Frontal cortex (tissue), 3 donors: ENCODE measurements at regions not wholly inside any gene's neighbourhood (a gene's known extent, or its start where the extent isn't known, plus 50 kb on each side); places are given as distances from the start of the nearest gene placed in this dataset.
"Not testable (repeated sequence)": the region's sequence is repeated elsewhere in the genome, so short reads cannot be mapped to it uniquely, and the experiment has no call there.

Experiments
- DNase-seq, 2 donors: peaks; one replicate each; pipeline ENCODE4 v3.0.0; 2012; ENCODE audit warnings: low spot score in 2 of 2
- FAIRE-seq: peaks from 2 replicates; lab custom pipeline; 2012; peaks lifted over from hg19 to GRCh38; lab: Jason Lieb, UNC
- donor health status: control.
- donor health status: control.
- donor health status: control.

DNA sequence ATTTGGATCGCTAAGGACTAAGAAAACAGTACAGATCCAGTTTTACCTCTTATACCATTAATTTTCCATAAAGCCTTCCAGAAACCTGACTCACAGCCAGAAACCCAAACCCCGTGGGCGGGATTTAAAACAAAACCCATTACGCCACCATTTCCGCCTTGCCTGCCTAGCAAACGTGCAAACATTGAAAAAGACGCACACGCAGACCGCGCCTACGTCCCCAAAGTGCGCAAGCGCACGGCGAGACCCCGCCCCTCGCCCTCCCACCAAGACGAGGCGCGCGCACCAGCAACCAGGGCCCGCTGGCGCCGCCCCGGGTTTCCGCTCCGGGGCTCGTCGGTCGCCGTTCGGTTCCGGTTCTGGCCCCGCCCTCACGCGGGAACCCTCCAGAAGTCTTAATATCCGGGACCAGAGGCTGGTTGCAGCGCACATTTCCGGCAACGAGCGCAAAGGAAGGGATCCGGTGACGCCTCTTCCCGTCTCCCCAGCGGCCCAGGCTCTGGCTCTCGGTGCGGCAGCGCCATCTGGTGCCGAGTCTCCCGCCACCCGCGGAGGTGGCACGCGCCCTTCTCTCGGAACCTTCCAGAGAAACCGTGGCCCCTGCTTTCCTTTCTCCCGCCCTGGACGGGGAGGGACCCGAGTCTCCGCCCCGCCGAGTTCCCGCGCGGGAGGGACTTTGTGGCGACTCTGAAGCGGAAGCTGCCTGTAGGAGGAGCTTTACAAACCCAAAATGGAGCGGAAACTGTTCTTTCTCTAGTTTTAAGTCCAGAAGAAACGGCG is 256.9 kb upstream of the STARD13 start:
- FAIRE-seq (peak; percentile 89), DNase-seq (peak; percentile 77 to 80)

- no peak for DNase-seq
These were observed 257.5 kb upstream of the STARD13 start for GRCh38 chr13:33543089-33543459.

DNA sequence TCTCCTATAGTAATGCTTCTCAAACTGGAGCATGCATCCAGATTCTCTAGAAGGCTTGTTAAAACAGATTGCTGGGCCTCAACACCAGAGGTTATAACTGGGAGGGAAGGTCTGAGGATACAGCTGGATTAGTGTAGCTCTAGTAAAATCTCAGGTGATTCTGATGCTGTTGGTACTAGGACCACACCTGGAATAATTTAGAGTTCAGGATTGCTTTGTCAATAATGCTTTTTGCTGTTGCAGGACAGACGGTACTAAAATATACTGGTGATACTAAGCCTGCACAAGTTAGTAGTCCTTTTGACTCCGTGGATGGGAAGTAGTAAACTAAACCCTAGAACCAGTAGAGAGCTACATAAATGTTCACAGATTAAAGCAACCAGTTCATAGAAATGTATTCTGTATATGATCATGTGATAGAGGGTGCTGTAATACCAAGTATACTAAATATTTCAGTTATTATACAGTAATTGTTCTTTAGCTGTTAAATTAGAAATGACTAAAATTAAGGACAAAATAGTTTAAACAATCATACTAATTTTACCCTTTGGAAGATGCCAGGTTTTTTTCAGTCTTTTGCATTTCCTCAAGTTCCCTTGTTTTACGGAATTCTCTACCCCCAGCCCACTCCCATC is 258.2 kb upstream of the STARD13 start:
- FAIRE-seq (no peak), DNase-seq (no peak)

More at GRCh38 chr13:33543089-33543459, 257.5 kb upstream of the STARD13 start:
- no peak for FAIRE-seq

GRCh38 chr13:33544308-33544707 is 258.8 kb upstream of the STARD13 start:
- FAIRE-seq = no peak

GRCh38 chr13:33545492-33545891 is 259.9 kb upstream of the STARD13 start:
- DNase-seq = no peak

More at GRCh38 chr13:33544308-33544707, 258.8 kb upstream of the STARD13 start:
- no peak for DNase-seq

DNA sequence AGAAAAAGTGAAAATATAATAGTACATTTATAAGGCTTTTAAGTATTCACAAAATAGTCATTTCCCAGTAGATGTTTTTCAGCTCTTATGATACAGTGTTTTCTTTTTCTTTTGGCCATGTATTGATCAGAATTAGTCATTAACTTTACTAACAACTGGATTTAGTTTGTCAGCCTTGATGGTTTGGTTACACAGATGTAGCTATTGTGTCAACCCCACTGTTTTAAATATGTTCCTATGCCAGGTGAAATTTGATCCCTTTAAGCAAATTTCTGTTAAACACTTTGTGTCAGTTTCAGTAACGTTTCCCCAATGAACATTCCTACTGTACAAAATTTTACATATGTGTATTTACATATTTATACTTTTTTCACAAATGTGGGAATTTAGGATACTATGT is 261.5 kb upstream of the STARD13 start:
- FAIRE-seq = no peak

More at GRCh38 chr13:33545492-33545891, 259.9 kb upstream of the STARD13 start:
- no peak for FAIRE-seq

DNA sequence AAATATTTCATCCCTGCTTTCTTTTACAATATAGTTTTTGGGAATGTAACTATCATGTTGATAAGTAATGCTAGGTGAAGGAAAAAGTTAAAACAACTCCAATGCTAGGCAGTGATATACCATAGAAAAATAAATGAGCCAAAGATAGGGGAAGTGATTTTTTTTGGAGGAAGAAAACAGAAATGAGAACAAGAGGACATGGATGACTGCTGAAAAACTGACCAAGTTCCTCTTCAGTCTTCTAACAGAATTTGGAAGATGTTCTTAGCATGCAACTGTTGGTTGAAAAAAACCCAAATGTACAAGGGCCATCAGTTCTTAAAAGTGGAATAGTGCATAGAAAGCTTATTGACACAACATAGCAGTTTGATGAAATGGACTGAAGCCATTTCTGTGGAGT is 262.5 kb upstream of the STARD13 start:
- FAIRE-seq = no peak

More for the DNA sequence above, 261.5 kb upstream of the STARD13 start:
- no peak for DNase-seq

GRCh38 chr13:33550276-33550675 is 264.7 kb upstream of the STARD13 start:
- FAIRE-seq (no peak), DNase-seq (no peak)

More for the DNA sequence above, 262.5 kb upstream of the STARD13 start:
- DNase-seq = no peak

DNA sequence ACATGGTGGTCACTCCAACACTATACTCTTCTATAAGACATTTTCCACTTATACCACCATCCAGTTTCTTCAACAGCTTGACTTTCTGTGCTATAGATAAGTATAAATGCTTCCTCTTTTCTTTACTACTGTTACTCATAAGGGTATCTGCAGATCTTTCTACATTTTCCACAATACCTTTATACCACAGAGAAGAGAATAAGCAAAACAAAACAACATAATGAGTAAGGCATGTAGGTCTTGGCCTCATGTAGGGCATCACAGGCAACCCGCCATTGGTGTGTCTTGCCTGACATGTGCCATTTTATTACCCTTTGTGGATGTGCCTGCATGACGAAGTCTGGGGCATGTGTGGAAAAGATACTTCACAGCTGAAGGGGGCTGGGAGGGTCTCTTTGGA is 265.3 kb upstream of the STARD13 start:
- FAIRE-seq = no peak
- no peak for DNase-seq

DNA sequence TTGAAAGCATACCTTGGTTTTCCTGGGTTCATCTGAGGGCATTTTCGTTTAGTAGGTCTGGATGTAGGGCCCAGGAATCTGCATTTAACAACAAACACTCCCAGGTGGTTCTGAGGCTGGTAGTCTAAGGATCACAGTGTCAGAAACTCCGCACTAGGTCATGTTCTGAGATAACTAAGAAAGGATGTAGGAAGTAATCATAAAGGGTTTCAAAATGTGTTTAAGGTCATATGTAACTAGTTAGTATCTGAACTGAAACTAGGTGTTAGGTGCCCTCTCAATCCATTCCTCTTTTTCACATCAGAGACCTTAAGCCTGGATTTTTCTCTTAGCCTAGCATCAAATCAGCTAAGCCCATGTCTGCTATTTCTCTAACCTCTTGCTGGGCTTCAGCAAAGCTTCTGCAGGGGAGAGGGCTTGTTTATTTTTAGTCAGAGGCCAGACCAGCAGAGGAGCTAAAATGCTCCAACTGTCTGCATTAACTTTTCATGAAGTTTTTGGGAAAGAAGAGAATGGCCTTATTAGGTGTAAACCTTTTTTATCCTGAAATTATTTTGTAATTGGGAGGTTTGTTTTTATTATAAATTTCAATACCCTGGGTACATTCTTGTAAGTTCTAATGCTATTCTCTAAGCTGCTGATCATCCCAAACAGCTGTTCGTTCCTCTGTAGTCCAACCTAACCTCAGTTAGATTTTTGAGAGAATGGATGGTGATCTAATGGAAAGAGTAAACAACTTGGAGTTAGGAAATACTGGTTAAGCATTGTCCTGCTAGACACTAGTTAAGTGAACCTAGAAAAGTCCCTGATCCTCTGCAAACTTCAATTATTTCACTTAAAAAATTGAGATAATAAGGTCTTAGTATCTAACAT is 262.8 kb upstream of the RFC3 start:
- FAIRE-seq (no peak), DNase-seq (no peak)

DNA sequence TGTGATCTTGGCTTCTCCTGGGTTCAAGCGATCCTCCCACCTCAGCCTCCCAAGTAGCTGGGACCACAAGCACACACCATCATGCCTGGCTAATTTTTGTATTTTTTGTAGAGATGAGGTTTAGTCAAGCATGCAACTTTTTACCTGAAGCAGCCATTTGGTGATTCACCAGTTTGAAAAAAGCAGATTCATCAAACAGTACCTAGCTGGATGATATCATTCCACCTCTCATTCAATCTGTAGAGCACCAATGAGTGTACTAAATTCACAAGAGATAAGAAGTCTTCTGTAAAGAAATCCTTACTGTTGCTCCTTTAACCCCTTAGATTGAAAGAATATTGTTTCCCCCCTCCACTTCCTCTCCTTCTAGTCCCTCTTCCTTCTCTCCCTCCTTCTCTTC is 261.1 kb upstream of the RFC3 start:
- DNase-seq (no peak), FAIRE-seq (no peak)

- DNase-seq = no peak
- FAIRE-seq = no peak
These were observed 257.2 kb upstream of the RFC3 start for GRCh38 chr13:33560726-33561125.

DNA sequence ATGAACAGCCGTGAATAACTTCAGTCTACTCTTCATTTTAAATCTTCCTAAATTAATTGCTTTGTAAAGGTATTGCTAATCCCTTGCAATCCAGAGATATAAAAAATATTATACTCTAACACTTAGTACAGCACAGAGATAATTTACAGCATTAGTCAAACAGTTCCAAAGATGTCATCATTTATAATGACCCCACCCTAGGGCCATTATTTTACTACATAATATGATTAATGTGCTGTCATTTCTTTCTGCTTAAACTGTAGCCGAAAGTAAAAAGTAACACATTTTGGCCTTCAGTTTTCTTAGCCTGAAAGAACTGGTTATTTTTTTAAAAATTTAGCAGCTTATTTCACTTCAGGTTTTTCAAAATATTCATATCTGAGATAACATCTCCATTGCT is 256.3 kb upstream of the RFC3 start:
- FAIRE-seq = no peak

DNA sequence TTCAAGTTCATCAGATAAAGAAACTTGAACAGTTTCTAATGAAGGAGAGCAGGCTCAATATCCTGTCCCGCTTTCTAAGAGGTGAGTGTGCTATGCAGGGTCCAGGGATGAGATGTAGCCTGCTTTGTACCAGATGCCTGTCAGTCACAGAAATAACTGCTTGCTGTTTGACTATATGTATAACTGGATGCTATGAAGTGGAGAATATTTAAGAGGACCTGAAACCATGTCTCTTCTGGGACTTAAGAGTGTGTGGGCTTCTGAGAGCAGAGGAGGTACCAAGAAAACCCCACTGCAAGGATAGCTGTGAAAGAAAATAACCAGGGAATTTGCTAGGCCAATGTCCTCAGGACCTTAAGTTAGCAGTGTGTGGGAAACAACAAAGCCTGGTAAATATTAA is 246.3 kb upstream of the RFC3 start:
- FAIRE-seq (no peak), DNase-seq (no peak)

More for the DNA sequence above, 256.3 kb upstream of the RFC3 start:
- DNase-seq = no peak

DNA sequence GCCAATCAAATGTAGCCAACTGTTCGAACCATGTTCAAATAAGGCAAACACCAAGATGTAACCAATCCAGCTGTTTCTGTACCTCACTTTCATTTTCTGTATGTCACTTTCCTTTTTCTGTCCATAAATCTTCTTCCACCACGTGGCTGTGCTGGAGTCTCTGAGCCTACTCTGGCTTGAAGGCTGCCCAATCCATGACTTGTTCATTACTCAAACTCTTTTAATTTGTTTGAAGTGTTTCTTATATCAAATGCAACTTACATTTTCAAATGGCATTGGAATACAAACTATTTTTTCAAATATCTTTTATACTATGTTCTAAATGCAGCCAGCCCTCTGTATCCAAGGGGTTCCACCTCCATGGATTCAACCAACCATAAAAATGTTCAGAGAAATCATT is 245.6 kb upstream of the RFC3 start:
- not testable (repeated sequence) for DNase-seq, FAIRE-seq

GRCh38 chr13:33575378-33575777 is 242.6 kb upstream of the RFC3 start:
- DNase-seq (no peak), FAIRE-seq (no peak)

GRCh38 chr13:33577007-33577406 is 240.9 kb upstream of the RFC3 start:
- DNase-seq (no peak), FAIRE-seq (no peak)

DNA sequence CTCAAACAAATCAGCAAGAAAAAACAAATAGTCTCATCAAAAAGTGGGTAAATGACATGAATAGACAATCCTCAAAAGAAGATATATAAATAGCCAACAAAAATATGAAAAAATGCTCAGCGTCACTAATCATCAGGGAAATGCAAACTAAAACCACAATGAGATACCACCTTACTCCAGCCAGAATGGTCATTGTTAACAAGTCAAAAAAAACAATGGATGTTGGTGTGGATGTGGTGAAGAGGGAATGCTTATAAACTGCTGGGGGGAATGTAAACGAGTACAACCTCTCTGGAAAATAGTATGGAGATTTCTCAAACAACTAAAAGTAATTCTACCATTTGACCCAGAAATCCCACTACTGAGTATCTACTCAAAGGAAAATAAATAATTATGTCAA is 239.2 kb upstream of the RFC3 start:
- FAIRE-seq (no peak), DNase-seq (no peak)

- DNase-seq (no peak), FAIRE-seq (no peak)
These were observed 235.8 kb upstream of the RFC3 start for GRCh38 chr13:33582121-33582520.

DNA sequence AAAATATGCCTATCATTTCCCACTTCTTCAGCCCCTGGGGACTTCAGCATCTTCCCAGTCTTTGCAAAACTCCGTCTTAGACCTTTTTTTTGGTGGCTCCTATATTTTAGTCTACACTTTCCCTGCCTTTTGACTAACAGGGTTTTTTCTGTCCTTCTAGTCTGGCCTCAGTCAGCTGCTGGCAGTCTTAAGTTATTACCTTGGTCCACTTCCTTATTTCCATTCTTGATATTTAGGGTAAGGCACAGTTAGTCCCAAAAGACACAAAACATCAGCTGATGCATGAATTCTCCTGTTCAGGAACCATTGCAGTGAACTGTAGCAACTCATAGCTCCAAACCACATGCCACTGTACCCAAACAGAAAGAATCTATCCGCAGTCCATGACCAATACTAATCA is 234.6 kb upstream of the RFC3 start:
- no peak for FAIRE-seq
- no peak for DNase-seq

GRCh38 chr13:33590936-33591335 is 227.0 kb upstream of the RFC3 start:
- no peak for FAIRE-seq
- no peak for DNase-seq
